Prostate gland (tissue), 2 donors: ENCODE measurements at regions not wholly inside any gene's neighbourhood (a gene's known extent, or its start where the extent isn't known, plus 50 kb on each side); places are given as distances from the start of the nearest gene placed in this dataset.
A peak's percentile ranks its signal among the peaks of the same experiment; 100 is the strongest.

Source experiments
- DNase-seq: peaks from one replicate; pipeline ENCODE4 v3.0.0-alpha.2; 2019; ENCODE audit warnings: low spot score
- H3K27ac ChIP-seq, 2 donors: fragments of 200-600 bp; sonication (generic); 2 replicates each; pipeline ENCODE4 v1.5.1; 2017 to 2019
- H3K27me3 ChIP-seq: fragments of 200-600 bp; sonication (generic); replicated peaks from 2 replicates; pipeline ENCODE4 v1.5.1; 2019; ENCODE audit not compliant: insufficient read depth
- H3K36me3 ChIP-seq, 2 donors: fragments of 200-600 bp; sonication (generic); 1 replicate in 1 of 2; 2 replicates in 1 of 2; pipeline versions ENCODE4 v1.5.1 to v1.8.1; 2017 to 2019
- H3K4me1 ChIP-seq: fragments of 200-600 bp; sonication (generic); replicated peaks from 2 replicates; pipeline ENCODE4 v1.5.1; 2019
- H3K4me3 ChIP-seq, 2 donors: fragments of 200-600 bp; sonication (generic); 2 replicates each; pipeline ENCODE4 v1.5.1; 2017 to 2019
- H3K9me3 ChIP-seq: fragments of 200-600 bp; sonication (generic); 2 replicates; pipeline ENCODE4 v1.5.1; 2017
- CTCF ChIP-seq, 4 experiments: fragments of 200-600 bp in 2 of 4; fragments of 450-650 bp in 2 of 4; sonication (generic) in 2 of 4; IDR thresholded peaks; 1 replicate in 3 of 4; 2 replicates in 1 of 4; pipeline ENCODE4 v1.5.1; 2016 to 2019; ENCODE audit warnings: antibody characterized with exemption in 4 of 4, mild to moderate bottlenecking in 2 of 4, moderate library complexity in 2 of 4
- POLR2A ChIP-seq: fragments of 450-650 bp; IDR thresholded peaks from one replicate; pipeline ENCODE4 v1.6.1; 2016; ENCODE audit warnings: antibody characterized with exemption, mild to moderate bottlenecking
- POLR2AphosphoS5 ChIP-seq: sonication (generic); formaldehyde crosslinking; IDR thresholded peaks from one replicate; pipeline ENCODE4 v1.6.1; 2017; ENCODE audit warnings: antibody characterized with exemption
- WGBS: methylation state at CpG from one replicate; pipeline ENCODE4 v1.1.5; 2018; 5-methylcytosine and 5-hydroxymethylcytosine counted together
- intact Hi-C: fragments of 100-400 bp; cut with DNase I; formaldehyde crosslinking; loops from one replicate; pipeline ENCODE4 v1.14.2; 2022

GRCh38 chr9:104991144-104991953 is 63.4 kb upstream of the ABCA1 start:
- intact Hi-C loops: loop anchor here (5.0 kb wide), 2 partner anchors 71 to 124 kb away; no protein-coding TSS in a partner anchor

GRCh38 chr9:104992659-104993058 is 64.7 kb upstream of the ABCA1 start:
- Histone ChIP-seq H3K9me3 (no peaks in the 10 kb centered on the region), H3K27ac (no peak overlapping the region), H3K4me1 (no peaks in the 10 kb centered on the region), H3K36me3 (no peaks in the 10 kb centered on the region), H3K4me3 (no peak overlapping the region), H3K27me3 (no peaks in the 10 kb centered on the region)
- 64% methylated on average over 5 of the region's 5 CpGs for WGBS
- intact Hi-C loops: loop anchor here (2.0 to 5.0 kb wide), 3 partner anchors 64 to 125 kb away; partner anchors contain the start of gene ABCA1
- no peak for DNase-seq
- TF ChIP-seq POLR2A (no peak), POLR2AphosphoS5 (no peak), CTCF (IDR thresholded peaks at IDR 0.05) (no peak)

More at GRCh38 chr9:104991144-104991953, 63.4 kb upstream of the ABCA1 start:
- TF ChIP-seq POLR2A: no peak
- peak; percentile 6 for TF ChIP-seq POLR2AphosphoS5
- TF ChIP-seq CTCF (IDR thresholded peaks at IDR 0.05): peak in 1 of 4 experiments; percentile 6
- Histone ChIP-seq H3K4me3 (peak overlapping the region; percentile 46 to 61), H3K4me1 (no peaks in the 10 kb centered on the region), H3K36me3 (no peaks in the 10 kb centered on the region), H3K9me3 (no peaks in the 10 kb centered on the region), H3K27ac (peak overlapping the region; percentile 79 to 82), H3K27me3 (no peaks in the 10 kb centered on the region)
- peak; percentile 80 for DNase-seq
- WGBS: under 1% methylated on average over 62 of the region's 63 CpGs

- DNase-seq: no peak
- H3K4me1 ChIP-seq: no peaks in the 10 kb centered on the region
- no peak overlapping the region for H3K4me3 ChIP-seq
- no peaks in the 10 kb centered on the region for H3K36me3 ChIP-seq
- no peaks in the 10 kb centered on the region for H3K27me3 ChIP-seq
- intact Hi-C loops: loop anchor here (2.0 to 5.0 kb wide), 3 partner anchors 65 to 126 kb away; partner anchors contain the start of gene ABCA1
- TF ChIP-seq CTCF (IDR thresholded peaks at IDR 0.05) (no peak), POLR2AphosphoS5 (peak; percentile 8)
- no peak overlapping the region for H3K27ac ChIP-seq
- WGBS: 37% methylated on average over 9 of the region's 9 CpGs
- H3K9me3 ChIP-seq: no peaks in the 10 kb centered on the region
Observed at GRCh38 chr9:104993291-104993963, 65.5 kb upstream of the ABCA1 start.

GRCh38 chr9:104997536-104997935 is 69.6 kb upstream of the ABCA1 start:
- no peak overlapping the region for H3K27ac ChIP-seq
- no peak for TF ChIP-seq POLR2AphosphoS5
- no peak for TF ChIP-seq POLR2A
- no peak for TF ChIP-seq CTCF (IDR thresholded peaks at IDR 0.05)
- H3K4me3 ChIP-seq: no peak overlapping the region
- H3K4me1 ChIP-seq: no peaks in the 10 kb centered on the region
- H3K27me3 ChIP-seq: no peaks in the 10 kb centered on the region
- intact Hi-C loops: no loop called here
- no peak for DNase-seq
- no peaks in the 10 kb centered on the region for H3K9me3 ChIP-seq
- WGBS: 82% methylated on average over 2 of the region's 2 CpGs
- H3K36me3 ChIP-seq: no peaks in the 10 kb centered on the region
